ENCODE measurements at regions not wholly inside any gene's neighbourhood (a gene's known extent, or its start where the extent isn't known, plus 50 kb on each side); places are given as distances from the start of the nearest gene placed in this dataset.

DNA sequence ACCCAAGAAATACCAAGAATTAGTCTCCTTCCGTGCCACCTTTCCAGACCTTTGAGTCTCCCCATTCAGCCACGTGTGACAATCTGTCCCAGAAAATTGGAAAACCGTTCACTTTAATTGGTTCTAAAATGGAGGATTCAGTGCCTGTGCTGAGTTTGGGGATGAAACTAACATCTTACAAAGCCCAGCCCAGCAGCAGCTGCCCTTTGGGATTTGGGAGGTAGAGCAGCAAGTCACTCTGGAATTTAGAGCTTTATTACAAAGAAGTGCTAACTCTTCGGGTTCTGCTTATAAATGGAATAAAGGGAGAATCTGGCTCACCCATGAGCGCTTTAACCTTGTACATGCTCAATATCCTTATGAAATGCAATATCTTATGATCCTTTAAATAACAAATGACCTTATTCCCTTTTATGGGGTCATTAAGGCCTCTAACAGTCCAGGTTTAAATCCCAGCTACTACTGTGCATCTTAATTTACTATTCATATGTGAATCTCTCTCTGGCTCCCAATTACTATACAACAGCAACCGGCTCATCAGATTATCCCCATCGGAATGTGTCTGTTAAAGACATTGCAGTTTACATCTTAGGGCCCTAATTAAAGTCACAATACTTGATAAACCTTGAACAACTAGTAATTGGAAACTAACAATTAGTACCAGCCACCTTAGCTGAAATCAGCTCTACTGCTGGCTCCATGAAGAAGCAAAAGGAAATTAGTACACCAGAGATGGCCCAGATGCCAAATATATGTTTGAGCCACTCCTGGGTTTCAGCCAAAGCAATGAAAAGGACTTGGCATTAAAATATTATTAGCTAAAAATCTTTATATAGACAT, 271.8 kb upstream of the SMARCA2 start:
- no peak for DNase-seq (ENCODE audit: low spot score)
- TF ChIP-seq, protein P1, sequence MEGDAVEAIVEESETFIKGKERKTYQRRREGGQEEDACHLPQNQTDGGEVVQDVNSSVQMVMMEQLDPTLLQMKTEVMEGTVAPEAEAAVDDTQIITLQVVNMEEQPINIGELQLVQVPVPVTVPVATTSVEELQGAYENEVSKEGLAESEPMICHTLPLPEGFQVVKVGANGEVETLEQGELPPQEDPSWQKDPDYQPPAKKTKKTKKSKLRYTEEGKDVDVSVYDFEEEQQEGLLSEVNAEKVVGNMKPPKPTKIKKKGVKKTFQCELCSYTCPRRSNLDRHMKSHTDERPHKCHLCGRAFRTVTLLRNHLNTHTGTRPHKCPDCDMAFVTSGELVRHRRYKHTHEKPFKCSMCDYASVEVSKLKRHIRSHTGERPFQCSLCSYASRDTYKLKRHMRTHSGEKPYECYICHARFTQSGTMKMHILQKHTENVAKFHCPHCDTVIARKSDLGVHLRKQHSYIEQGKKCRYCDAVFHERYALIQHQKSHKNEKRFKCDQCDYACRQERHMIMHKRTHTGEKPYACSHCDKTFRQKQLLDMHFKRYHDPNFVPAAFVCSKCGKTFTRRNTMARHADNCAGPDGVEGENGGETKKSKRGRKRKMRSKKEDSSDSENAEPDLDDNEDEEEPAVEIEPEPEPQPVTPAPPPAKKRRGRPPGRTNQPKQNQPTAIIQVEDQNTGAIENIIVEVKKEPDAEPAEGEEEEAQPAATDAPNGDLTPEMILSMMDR (IDR thresholded peaks at IDR 0.05; ENCODE audit: borderline replicate concordance, control extremely low read depth, extremely low read depth, insufficient read depth, missing control alignments), result no peak
- in situ Hi-C loops (cut with MboI; ENCODE audit: low sequenced_read_pairs, unreplicated experiment), result no loop called here

- in situ Hi-C loops (cut with MboI; ENCODE audit: low sequenced_read_pairs, unreplicated experiment), result no loop called here
- TF ChIP-seq, protein P1 (IDR thresholded peaks at IDR 0.05; ENCODE audit: borderline replicate concordance, control extremely low read depth, extremely low read depth, insufficient read depth, missing control alignments), result no peak
- no peak for DNase-seq (ENCODE audit: low spot score)
These were observed 269.2 kb upstream of the SMARCA2 start for GRCh38 chr9:1745980-1746379.

- in situ Hi-C loops (cut with MboI; ENCODE audit: low sequenced_read_pairs, unreplicated experiment), result no loop called here
- TF ChIP-seq, protein P1 (IDR thresholded peaks at IDR 0.05; ENCODE audit: borderline replicate concordance, control extremely low read depth, extremely low read depth, insufficient read depth, missing control alignments), result no peak
- no peak for DNase-seq (ENCODE audit: low spot score)
These were observed 267.7 kb upstream of the SMARCA2 start for GRCh38 chr9:1747417-1747967.

GRCh38 chr9:1748407-1748806, 266.7 kb upstream of the SMARCA2 start:
- no peak for DNase-seq (ENCODE audit: low spot score)
- in situ Hi-C loops (cut with MboI; ENCODE audit: low sequenced_read_pairs, unreplicated experiment), result no loop called here
- TF ChIP-seq, protein P1 (IDR thresholded peaks at IDR 0.05; ENCODE audit: borderline replicate concordance, control extremely low read depth, extremely low read depth, insufficient read depth, missing control alignments), result no peak

- in situ Hi-C loops (cut with MboI; ENCODE audit: low sequenced_read_pairs, unreplicated experiment), result no loop called here
- DNase-seq (ENCODE audit: low spot score), result no peak
- TF ChIP-seq, protein P1 (IDR thresholded peaks at IDR 0.05; ENCODE audit: borderline replicate concordance, control extremely low read depth, extremely low read depth, insufficient read depth, missing control alignments), result no peak
These were observed 258.0 kb upstream of the SMARCA2 start for GRCh38 chr9:1757186-1757585.

- TF ChIP-seq, protein P1 (IDR thresholded peaks at IDR 0.05; ENCODE audit: borderline replicate concordance, control extremely low read depth, extremely low read depth, insufficient read depth, missing control alignments), result no peak
- DNase-seq (ENCODE audit: low spot score), result peak; percentile 30
- in situ Hi-C loops (cut with MboI; ENCODE audit: low sequenced_read_pairs, unreplicated experiment), result no loop called here
These were observed 256.1 kb upstream of the SMARCA2 start for GRCh38 chr9:1759009-1759408.

Data from GM13976 (cell line).